Bronchial epithelial cell (primary cell): ENCODE measurements at regions not wholly inside any gene's neighbourhood (a gene's known extent, or its start where the extent isn't known, plus 50 kb on each side); places are given as distances from the start of the nearest gene placed in this dataset.

Source experiments
- DNase-seq: peaks from one replicate; pipeline ENCODE4 v3.0.0-alpha.2; 2010; ENCODE audit warnings: low read depth
- FAIRE-seq: peaks from 2 replicates; lab custom pipeline; 2011; peaks lifted over from hg19 to GRCh38; lab: Jason Lieb, UNC
- H3K27me3 ChIP-seq: 2 replicates; pipeline ENCODE4 v1.5.1; 2011; ENCODE audit warnings: low read length; ENCODE audit not compliant: control insufficient read depth, insufficient read depth
- H3K36me3 ChIP-seq: 2 replicates; pipeline ENCODE4 v1.5.1; 2011; ENCODE audit warnings: low read length; ENCODE audit not compliant: control insufficient read depth, insufficient read depth
- H3K4me3 ChIP-seq: 2 replicates; pipeline ENCODE4 v1.5.1; 2011; ENCODE audit warnings: mild to moderate bottlenecking, low read depth, low read length, control low read depth
- TF ChIP-seq, protein P1 (sequence below): IDR thresholded peaks from 2 replicates; pipeline ENCODE4 v1.5.1; 2011; ENCODE audit warnings: mild to moderate bottlenecking, moderate library complexity, low read length, control low read depth, inconsistent platforms; ENCODE audit not compliant: insufficient read depth, severe bottlenecking

GRCh38 chr2:240205772-240206171, 65.3 kb upstream of the OTOS start:
- no peak for FAIRE-seq
- TF ChIP-seq, protein P1, sequence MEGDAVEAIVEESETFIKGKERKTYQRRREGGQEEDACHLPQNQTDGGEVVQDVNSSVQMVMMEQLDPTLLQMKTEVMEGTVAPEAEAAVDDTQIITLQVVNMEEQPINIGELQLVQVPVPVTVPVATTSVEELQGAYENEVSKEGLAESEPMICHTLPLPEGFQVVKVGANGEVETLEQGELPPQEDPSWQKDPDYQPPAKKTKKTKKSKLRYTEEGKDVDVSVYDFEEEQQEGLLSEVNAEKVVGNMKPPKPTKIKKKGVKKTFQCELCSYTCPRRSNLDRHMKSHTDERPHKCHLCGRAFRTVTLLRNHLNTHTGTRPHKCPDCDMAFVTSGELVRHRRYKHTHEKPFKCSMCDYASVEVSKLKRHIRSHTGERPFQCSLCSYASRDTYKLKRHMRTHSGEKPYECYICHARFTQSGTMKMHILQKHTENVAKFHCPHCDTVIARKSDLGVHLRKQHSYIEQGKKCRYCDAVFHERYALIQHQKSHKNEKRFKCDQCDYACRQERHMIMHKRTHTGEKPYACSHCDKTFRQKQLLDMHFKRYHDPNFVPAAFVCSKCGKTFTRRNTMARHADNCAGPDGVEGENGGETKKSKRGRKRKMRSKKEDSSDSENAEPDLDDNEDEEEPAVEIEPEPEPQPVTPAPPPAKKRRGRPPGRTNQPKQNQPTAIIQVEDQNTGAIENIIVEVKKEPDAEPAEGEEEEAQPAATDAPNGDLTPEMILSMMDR = no peak
- H3K27me3 ChIP-seq = peaks cover 18% of the 10 kb centered on the region
- DNase-seq = no peak
- H3K4me3 ChIP-seq = no peak overlapping the region
- H3K36me3 ChIP-seq = no peaks in the 10 kb centered on the region

- peaks cover 16% of the 10 kb centered on the region for H3K27me3 ChIP-seq
- H3K36me3 ChIP-seq = no peaks in the 10 kb centered on the region
- TF ChIP-seq, protein P1 = no peak
- DNase-seq (no peak), FAIRE-seq (no peak)
- H3K4me3 ChIP-seq = no peak overlapping the region
Measured at GRCh38 chr2:240206630-240207029, 66.2 kb upstream of the OTOS start.

DNA sequence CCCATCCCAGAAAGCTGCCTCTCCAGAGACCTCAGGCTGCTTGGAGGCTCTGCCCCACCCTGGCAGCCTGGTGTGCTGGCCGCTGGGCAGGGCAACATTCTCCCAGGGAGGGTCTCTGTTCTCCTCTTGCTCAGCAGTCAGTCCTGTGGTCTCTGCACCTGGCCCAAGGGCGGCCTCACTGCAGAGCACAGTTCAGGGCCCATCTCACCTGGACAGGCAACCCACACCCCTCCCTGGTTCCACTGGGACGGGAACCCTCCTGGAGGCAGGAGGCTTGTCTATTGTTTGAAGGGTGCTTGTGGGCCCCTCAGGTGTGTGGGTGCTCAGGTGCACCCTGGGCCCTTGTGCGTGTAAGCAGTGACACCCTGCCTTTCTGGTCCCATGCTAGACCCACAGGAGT, 67.2 kb upstream of the OTOS start:
- FAIRE-seq = no peak
- TF ChIP-seq, protein P1 = no peak
- Histone ChIP-seq H3K4me3 (no peak overlapping the region), H3K27me3 (peaks cover 14% of the 10 kb centered on the region), H3K36me3 (no peaks in the 10 kb centered on the region)
- no peak for DNase-seq

- H3K4me3 ChIP-seq = no peak overlapping the region
- FAIRE-seq (no peak), DNase-seq (no peak)
- no peaks in the 10 kb centered on the region for H3K36me3 ChIP-seq
- H3K27me3 ChIP-seq = peaks cover 11% of the 10 kb centered on the region
- TF ChIP-seq, protein P1 = no peak
Measured at GRCh38 chr2:240208096-240208495, 67.6 kb upstream of the OTOS start.

DNA sequence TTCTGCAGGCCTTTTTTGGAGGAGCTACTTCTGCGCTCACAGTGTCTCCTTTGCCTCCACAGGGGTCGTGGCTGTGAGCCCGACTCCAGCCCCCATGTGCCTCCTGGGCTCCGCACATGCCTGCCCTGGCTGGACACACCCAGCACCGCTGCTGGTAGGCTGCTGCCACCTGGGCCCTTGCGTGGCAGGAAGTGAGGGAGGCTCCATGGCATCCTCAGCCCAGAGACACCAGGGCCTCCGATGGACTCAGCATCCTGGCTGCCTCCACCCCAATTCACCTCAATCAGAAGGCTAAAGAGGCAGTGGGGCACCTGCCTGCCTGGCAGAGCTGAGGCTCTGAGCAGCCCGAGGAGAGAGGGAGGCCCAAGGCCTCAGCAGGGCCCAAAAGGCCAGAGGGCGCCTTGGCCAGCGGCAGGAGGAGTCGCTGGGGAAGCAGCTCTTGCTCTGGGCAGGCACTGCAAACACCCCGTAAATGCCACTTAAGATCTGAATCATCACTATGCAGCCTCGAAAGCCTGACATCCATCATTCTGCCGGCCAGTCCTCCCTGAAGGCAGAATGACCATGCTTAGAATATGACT, 68.3 kb upstream of the OTOS start:
- Histone ChIP-seq H3K27me3 (peaks cover 6% of the 10 kb centered on the region), H3K36me3 (no peaks in the 10 kb centered on the region), H3K4me3 (no peak overlapping the region)
- no peak for DNase-seq
- FAIRE-seq = no peak
- TF ChIP-seq, protein P1 = no peak

- DNase-seq (no peak), FAIRE-seq (peak; percentile 70)
- H3K27me3 ChIP-seq = peaks cover 2% of the 10 kb centered on the region
Measured at GRCh38 chr2:240209493-240209892, 69.0 kb upstream of the OTOS start.

More at GRCh38 chr2:240209493-240209892, 69.0 kb upstream of the OTOS start:
- Histone ChIP-seq H3K36me3 (no peaks in the 10 kb centered on the region), H3K4me3 (no peak overlapping the region)
- TF ChIP-seq, protein P1 = no peak
